ENCODE measurements at regions not wholly inside any gene's neighbourhood (a gene's known extent, or its start where the extent isn't known, plus 50 kb on each side); places are given as distances from the start of the nearest gene placed in this dataset.
A peak's percentile ranks its signal among the peaks of the same experiment; 100 is the strongest.

DNA sequence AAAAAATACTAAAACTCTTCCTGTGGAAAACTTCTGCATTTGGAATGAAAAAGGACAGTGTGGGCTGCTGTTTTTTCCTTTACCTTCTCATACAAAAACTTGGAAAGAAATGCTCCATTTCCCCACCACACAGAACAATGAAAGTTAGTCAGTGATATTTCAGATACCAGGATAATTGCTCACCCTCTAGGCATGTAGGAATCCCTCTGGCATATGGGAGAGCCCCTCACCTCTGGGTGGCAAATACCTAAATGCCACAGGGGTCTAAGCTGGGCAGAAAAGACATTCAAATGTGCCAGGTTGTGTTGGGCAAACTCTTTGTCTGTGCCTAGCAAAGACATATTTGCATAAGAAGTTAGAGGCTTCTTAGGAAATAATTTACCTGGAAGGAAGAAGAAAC lies 560.3 kb upstream of the NR2F2 start:
- Histone ChIP-seq H4K8ac (ENCODE audit: extremely low read depth, insufficient read depth, low read length) (no peak overlapping the region), H2BK120ac (replicated peaks; ENCODE audit: low read depth, low read length) (no peak overlapping the region), H3K9me3 (ENCODE audit: insufficient read depth in 2 of 2, low read depth in 1 of 2, low read length in 1 of 2) (no peaks in the 10 kb centered on the region), H2AK5ac (ENCODE audit: low read depth, low read length) (no peak overlapping the region), H2BK20ac (ENCODE audit: low read length) (no peak overlapping the region), H3K4me1 (replicated peaks in 1 of 4; ENCODE audit: control insufficient read depth in 3 of 4, insufficient read depth in 4 of 4, low read length in 3 of 4) (peaks cover 0 to 2% (median 1%) of the 10 kb centered on the region in 4 experiments; a peak in 3 of 7 replicates), H3K23me2 (ENCODE audit: low read depth, low read length) (no peaks in the 10 kb centered on the region), H3K14ac (ENCODE audit: insufficient read length) (no peak overlapping the region), H3K27ac (ENCODE audit: low read depth, low read length) (no peak overlapping the region), H2BK5ac (ENCODE audit: low read depth, low read length) (no peak overlapping the region), H3K4me3 (ENCODE audit: extremely low read depth in 1 of 4, insufficient read depth in 2 of 4, low read depth in 3 of 4, low read length in 4 of 4) (no peak overlapping the region), H3K4me2 (ENCODE audit: insufficient read depth in 1 of 2, low read depth in 2 of 2, low read length in 2 of 2) (no peak overlapping the region), H3K79me2 (ENCODE audit: control insufficient read depth in 1 of 2, insufficient read depth in 2 of 2, low read length in 2 of 2) (no peaks in the 10 kb centered on the region), H3K27me3 (replicated peaks in 1 of 4; ENCODE audit: control insufficient read depth in 3 of 4, extremely low read depth in 1 of 4, insufficient read depth in 3 of 4, low read length in 3 of 4) (peaks cover 0 to 1% (median 0%) of the 10 kb centered on the region in 4 experiments; a peak in 1 of 7 replicates), H2BK15ac (ENCODE audit: low read length) (no peak overlapping the region), H3K79me1 (ENCODE audit: low read depth, low read length) (no peaks in the 10 kb centered on the region), H4K5ac (ENCODE audit: insufficient read length, low read depth, low read length) (no peak overlapping the region), H3K56ac (replicated peaks; ENCODE audit: insufficient read length, low read depth, low read length) (no peak overlapping the region), H3K23ac (ENCODE audit: insufficient read length) (no peak overlapping the region), H3K4ac (replicated peaks; ENCODE audit: insufficient read length, low read depth, low read length) (no peak overlapping the region), H2BK12ac (ENCODE audit: low read depth, low read length) (no peak overlapping the region), H3K9ac (replicated peaks in 1 of 4; ENCODE audit: extremely low read depth in 1 of 4, low read depth in 3 of 4, low read length in 3 of 4) (no peak overlapping the region), H3K18ac (ENCODE audit: extremely low read depth, low read length) (no peak overlapping the region), H4K91ac (replicated peaks; ENCODE audit: insufficient read length, low read length) (no peak overlapping the region), H3K36me3 (ENCODE audit: control insufficient read depth in 2 of 4, insufficient read depth in 4 of 4, low read length in 3 of 4) (no peaks in the 10 kb centered on the region), H4K20me1 (replicated peaks in 1 of 2; ENCODE audit: control insufficient read depth in 1 of 2, insufficient read depth in 2 of 2, low read length in 2 of 2) (no peaks in the 10 kb centered on the region), H2AFZ (ENCODE audit: low read length) (no peak overlapping the region)
- CTCF ChIA-PET (ENCODE audit: partially characterized antibody) = no interaction called here
- no peak for DNase-seq (ENCODE audit: low read depth in 1 of 2, low spot score in 2 of 2)
- POLR2A ChIA-PET (ENCODE audit: partially characterized antibody) = no interaction called here
- FAIRE-seq = peak; percentile 63
- TF ChIP-seq TEAD4 (IDR thresholded peaks at IDR 0.05; ENCODE audit: low read depth, low read length) = peak; percentile 37; the same call in 1 of the 2 replicates
- no peak for TF ChIP-seq RFX5 (IDR thresholded peaks at IDR 0.05; ENCODE audit: borderline replicate concordance, low read depth, low read length)

Measured in H1 (cell line).